ENCODE measurements at regions not wholly inside any gene's neighbourhood (a gene's known extent, or its start where the extent isn't known, plus 50 kb on each side); places are given as distances from the start of the nearest gene placed in this dataset.
A peak's percentile ranks its signal among the peaks of the same experiment; 100 is the strongest.

DNA sequence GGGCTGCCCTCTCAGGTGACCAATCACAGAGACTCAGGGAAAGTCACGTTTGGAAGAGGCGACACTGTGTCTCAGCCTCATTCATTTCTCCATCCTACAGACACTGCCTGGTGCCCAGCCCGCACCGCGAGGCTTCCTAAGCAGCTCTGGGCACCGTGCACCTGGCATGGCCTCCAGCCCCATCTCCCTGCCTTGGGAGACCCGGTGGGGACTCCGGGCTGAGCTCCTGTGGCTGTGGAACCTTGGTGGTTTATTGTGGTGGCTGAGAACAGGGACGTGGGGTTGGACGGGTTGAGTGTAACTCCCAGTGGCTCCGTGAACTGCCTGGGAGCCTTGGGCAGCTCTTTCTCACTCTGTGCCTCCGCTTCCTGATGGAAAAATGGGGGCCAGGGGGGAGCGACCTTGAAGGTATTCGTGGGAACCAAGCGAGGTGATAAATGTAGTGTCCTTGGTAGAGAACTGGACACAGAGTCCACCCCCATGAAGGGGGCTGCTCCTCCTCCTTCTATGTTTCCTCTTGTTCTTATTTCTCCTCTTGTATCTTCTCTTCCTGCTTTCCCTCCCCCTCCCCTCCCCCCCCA is 215.4 kb downstream of the SEC14L1 start:
- intact Hi-C loops (cut with micrococcal nuclease) = no loop called here
- ATAC-seq (no peak), DNase-seq (ENCODE audit: extremely low read depth in 1 of 4, low spot score in 3 of 4) (peak in 2 of 4 experiments; percentile 28 to 30), FAIRE-seq (no peak)
- H2AFZ ChIP-seq (ENCODE audit: low read depth, low read length) = no peak overlapping the region
- POLR2A ChIA-PET = no interaction called here
- no peak overlapping the region for H3K9ac ChIP-seq (ENCODE audit: insufficient read depth in 1 of 2, low read depth in 2 of 2, low read length in 2 of 2)
- H3K9me3 ChIP-seq (replicated peaks; ENCODE audit: control insufficient read depth, insufficient read depth, low read depth, low read length) = peaks cover 12% of the 10 kb centered on the region
- no peak overlapping the region for H3K4me3 ChIP-seq
- peaks cover 47% of the 10 kb centered on the region for H3K79me2 ChIP-seq (ENCODE audit: control insufficient read depth, insufficient read depth, low read length)
- peak overlapping the region; percentile 48; the same call in 1 of the 3 replicates for H3K27ac ChIP-seq (ENCODE audit: extremely low read depth, low read depth, low read length)
- peaks cover 4% of the 10 kb centered on the region; the same call in 1 of the 3 replicates for H3K36me3 ChIP-seq (ENCODE audit: control insufficient read depth, insufficient read depth, low read length)
- H3K9me1 ChIP-seq (ENCODE audit: control insufficient read depth, insufficient read depth, low read length) = no peaks in the 10 kb centered on the region
- BruUV-seq (replicated peaks) = no TSS peak
- H4K20me1 ChIP-seq (replicated peaks; ENCODE audit: control insufficient read depth, insufficient read depth, low read length) = no peaks in the 10 kb centered on the region
- WGBS (ENCODE audit: insufficient coverage, low coverage, missing lambda C conversion rate) = 88% methylated on average over 11 of the region's 15 CpGs
- in situ Hi-C loops (cut with MboI) = no loop called here
- CTCF ChIA-PET (ENCODE audit: low intra/inter-chr PET ratio) = interaction anchor here (0.7 kb wide), 1 partner anchor 14 kb away, joined by 3 read pairs; no protein-coding TSS in a partner anchor
- no peaks in the 10 kb centered on the region for H3K27me3 ChIP-seq (ENCODE audit: control insufficient read depth in 2 of 2, insufficient read depth in 2 of 2, low read length in 2 of 2)
- no peak overlapping the region for H3K4me2 ChIP-seq (ENCODE audit: insufficient read depth, low read length)
- peaks cover 0 to 17% of the 10 kb centered on the region in 2 experiments; a peak in 2 of 5 replicates for H3K4me1 ChIP-seq (replicated peaks in 1 of 2; ENCODE audit: control insufficient read depth in 2 of 2, insufficient read depth in 2 of 2, low read length in 2 of 2)
- no peak for TF ChIP-seq ZNF584 (CRISPR knock-in tag; IDR thresholded peaks at IDR 0.05; ENCODE audit: low read depth)
- no peak for TF ChIP-seq RBM25 (IDR thresholded peaks at IDR 0.05; ENCODE audit: low read depth, low read length, severe bottlenecking)
- no peak for TF ChIP-seq HDAC3 (IDR thresholded peaks at IDR 0.05; ENCODE audit: borderline replicate concordance, partially characterized antibody)
- no peak for TF ChIP-seq C11orf30 (IDR thresholded peaks at IDR 0.05; ENCODE audit: low read depth)
- TF ChIP-seq NEUROD1 (IDR thresholded peaks at IDR 0.05; ENCODE audit: borderline replicate concordance, low read depth, low read length, partially characterized antibody) = no peak
- TF ChIP-seq, protein P1, sequence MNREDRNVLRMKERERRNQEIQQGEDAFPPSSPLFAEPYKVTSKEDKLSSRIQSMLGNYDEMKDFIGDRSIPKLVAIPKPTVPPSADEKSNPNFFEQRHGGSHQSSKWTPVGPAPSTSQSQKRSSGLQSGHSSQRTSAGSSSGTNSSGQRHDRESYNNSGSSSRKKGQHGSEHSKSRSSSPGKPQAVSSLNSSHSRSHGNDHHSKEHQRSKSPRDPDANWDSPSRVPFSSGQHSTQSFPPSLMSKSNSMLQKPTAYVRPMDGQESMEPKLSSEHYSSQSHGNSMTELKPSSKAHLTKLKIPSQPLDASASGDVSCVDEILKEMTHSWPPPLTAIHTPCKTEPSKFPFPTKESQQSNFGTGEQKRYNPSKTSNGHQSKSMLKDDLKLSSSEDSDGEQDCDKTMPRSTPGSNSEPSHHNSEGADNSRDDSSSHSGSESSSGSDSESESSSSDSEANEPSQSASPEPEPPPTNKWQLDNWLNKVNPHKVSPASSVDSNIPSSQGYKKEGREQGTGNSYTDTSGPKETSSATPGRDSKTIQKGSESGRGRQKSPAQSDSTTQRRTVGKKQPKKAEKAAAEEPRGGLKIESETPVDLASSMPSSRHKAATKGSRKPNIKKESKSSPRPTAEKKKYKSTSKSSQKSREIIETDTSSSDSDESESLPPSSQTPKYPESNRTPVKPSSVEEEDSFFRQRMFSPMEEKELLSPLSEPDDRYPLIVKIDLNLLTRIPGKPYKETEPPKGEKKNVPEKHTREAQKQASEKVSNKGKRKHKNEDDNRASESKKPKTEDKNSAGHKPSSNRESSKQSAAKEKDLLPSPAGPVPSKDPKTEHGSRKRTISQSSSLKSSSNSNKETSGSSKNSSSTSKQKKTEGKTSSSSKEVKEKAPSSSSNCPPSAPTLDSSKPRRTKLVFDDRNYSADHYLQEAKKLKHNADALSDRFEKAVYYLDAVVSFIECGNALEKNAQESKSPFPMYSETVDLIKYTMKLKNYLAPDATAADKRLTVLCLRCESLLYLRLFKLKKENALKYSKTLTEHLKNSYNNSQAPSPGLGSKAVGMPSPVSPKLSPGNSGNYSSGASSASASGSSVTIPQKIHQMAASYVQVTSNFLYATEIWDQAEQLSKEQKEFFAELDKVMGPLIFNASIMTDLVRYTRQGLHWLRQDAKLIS (CRISPR knock-in tag; IDR thresholded peaks at IDR 0.05) = no peak
- TF ChIP-seq NONO (IDR thresholded peaks at IDR 0.05; ENCODE audit: low read depth in 2 of 2, low read length in 1 of 2) = no peak
- no peak for TF ChIP-seq EP300 (IDR thresholded peaks at IDR 0.05; ENCODE audit: low read length)
- TF ChIP-seq STAT5B (CRISPR knock-in tag; IDR thresholded peaks at IDR 0.05) = no peak
- no peak for TF ChIP-seq ETV6 (IDR thresholded peaks at IDR 0.05; ENCODE audit: borderline replicate concordance in 1 of 2, low read depth in 2 of 2, low read length in 1 of 2)
- TF ChIP-seq ETV6 (CRISPR knock-in tag; IDR thresholded peaks at IDR 0.05; ENCODE audit: borderline replicate concordance) = no peak
- TF ChIP-seq POLR3G (IDR thresholded peaks at IDR 0.05; ENCODE audit: extremely low read depth, insufficient read length, insufficient replicate concordance) = no peak
- TF ChIP-seq PCBP2 (IDR thresholded peaks at IDR 0.05; ENCODE audit: low read depth, low read length, poor library complexity, severe bottlenecking) = peak; percentile 93
- TF ChIP-seq HDGF (IDR thresholded peaks at IDR 0.05) = no peak
- no peak for TF ChIP-seq ETV1 (tag; conservative IDR thresholded peaks at IDR 0.05; ENCODE audit: low read depth)
- no peak for TF ChIP-seq JUNB (CRISPR knock-in tag; conservative IDR thresholded peaks at IDR 0.05)
- TF ChIP-seq SIN3A (IDR thresholded peaks at IDR 0.05; ENCODE audit: borderline replicate concordance in 2 of 2, control insufficient read depth in 1 of 2, low read depth in 2 of 2, low read length in 2 of 2) = no peak
